ENCODE measurements at regions not wholly inside any gene's neighbourhood (a gene's known extent, or its start where the extent isn't known, plus 50 kb on each side); places are given as distances from the start of the nearest gene placed in this dataset.

DNA sequence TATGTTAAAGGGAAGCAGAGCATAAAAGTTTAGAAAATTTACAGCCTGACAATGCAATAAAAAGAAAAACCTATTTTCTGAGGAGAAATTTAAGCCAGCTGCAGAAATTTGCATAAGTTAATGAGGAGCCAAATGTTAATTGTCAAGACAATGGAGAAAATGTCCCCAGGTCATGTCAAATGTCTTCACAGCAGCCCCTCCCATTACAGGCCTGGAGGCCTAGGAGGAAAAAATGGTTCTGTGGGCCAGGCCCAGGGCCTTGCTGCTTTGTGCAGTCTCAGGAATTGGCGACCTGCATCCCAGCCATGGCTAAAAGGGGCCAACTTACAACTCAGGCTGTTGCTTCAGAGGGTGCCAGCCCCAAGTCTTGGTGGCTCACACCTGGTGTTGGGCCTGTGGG lies 275.4 kb upstream of the RPS6KA3 start:
- TF ChIP-seq FOXK2 (IDR thresholded peaks at IDR 0.05): no peak
- TF ChIP-seq ELF4 (IDR thresholded peaks at IDR 0.05): no peak
- TF ChIP-seq SP1 (IDR thresholded peaks at IDR 0.05): no peak
- no peak for TF ChIP-seq TARDBP (IDR thresholded peaks at IDR 0.05)
- no peak for TF ChIP-seq BHLHE40 (IDR thresholded peaks at IDR 0.05; ENCODE audit: borderline replicate concordance)
- TF ChIP-seq CTBP1 (IDR thresholded peaks at IDR 0.05; ENCODE audit: borderline replicate concordance): no peak
- no peak for TF ChIP-seq HDGF (IDR thresholded peaks at IDR 0.05; ENCODE audit: borderline replicate concordance)
- TF ChIP-seq FOXA1 (IDR thresholded peaks at IDR 0.05): no peak
- TF ChIP-seq LEF1 (IDR thresholded peaks at IDR 0.05; ENCODE audit: borderline replicate concordance): no peak
- no peak for TF ChIP-seq ZNF384 (IDR thresholded peaks at IDR 0.05)
